AG09319 (cell line): ENCODE measurements at regions not wholly inside any gene's neighbourhood (a gene's known extent, or its start where the extent isn't known, plus 50 kb on each side); places are given as distances from the start of the nearest gene placed in this dataset.

ENCODE experiments used
- DNase-seq: peaks from one replicate; pipeline ENCODE4 v3.0.0-alpha.2; 2010; ENCODE audit warnings: low read depth; ENCODE audit errors: extremely low read depth
- CTCF ChIP-seq: IDR thresholded peaks from 2 replicates; pipeline ENCODE4 v1.5.1; 2011; ENCODE audit warnings: low read depth, mild to moderate bottlenecking, inconsistent platforms, low read length, moderate library complexity

GRCh38 chr14:77985211-77985615 is 185.0 kb upstream of the NRXN3 start:
- no peak for TF ChIP-seq CTCF
- DNase-seq: no peak

- no peak for TF ChIP-seq CTCF
- DNase-seq: no peak
Observed at GRCh38 chr14:77986773-77987172, 183.4 kb upstream of the NRXN3 start.

- no peak for DNase-seq
- no peak for TF ChIP-seq CTCF
Observed at GRCh38 chr14:77988096-77988870, 181.9 kb upstream of the NRXN3 start.

GRCh38 chr14:77988970-77989369 is 181.2 kb upstream of the NRXN3 start:
- no peak for DNase-seq
- TF ChIP-seq CTCF: no peak

GRCh38 chr14:77989441-77989991 is 180.7 kb upstream of the NRXN3 start:
- no peak for DNase-seq
- TF ChIP-seq CTCF: no peak

GRCh38 chr14:77990337-77990736 is 179.8 kb upstream of the NRXN3 start:
- no peak for TF ChIP-seq CTCF
- no peak for DNase-seq

GRCh38 chr14:77991128-77991772 is 178.9 kb upstream of the NRXN3 start:
- DNase-seq: no peak
- TF ChIP-seq CTCF: no peak
